ENCODE measurements at regions not wholly inside any gene's neighbourhood (a gene's known extent, or its start where the extent isn't known, plus 50 kb on each side); places are given as distances from the start of the nearest gene placed in this dataset.

- TF ChIP-seq ZNF511 (CRISPR knock-in tag; IDR thresholded peaks at IDR 0.05) (no peak), POLR2AphosphoS5 (IDR thresholded peaks at IDR 0.05; ENCODE audit: control insufficient read depth, insufficient read depth, low read depth, low read length) (peak; percentile 77; the same call in 1 of the 2 replicates), POLR2G (IDR thresholded peaks at IDR 0.05; ENCODE audit: low read depth, low read length) (no peak), ZNF668 (CRISPR knock-in tag; IDR thresholded peaks at IDR 0.05) (no peak), TARDBP (IDR thresholded peaks at IDR 0.05) (0 out of 2 replicates have a peak, but pooled peaks have one; percentile 16), IFI16 (CRISPR knock-in tag; IDR thresholded peaks at IDR 0.05) (no peak), ARID2 (IDR thresholded peaks at IDR 0.05) (peak; percentile 70), FOXK2 (conservative IDR thresholded peaks at IDR 0.05 in 1 of 2, IDR thresholded peaks at IDR 0.05 in 1 of 2; ENCODE audit: low read depth in 2 of 2) (peak; percentile 82 to 85), HDAC2 (IDR thresholded peaks at IDR 0.05) (peak; percentile 89), TAL1 (IDR thresholded peaks at IDR 0.05) (peak; percentile 90), RFX1 (IDR thresholded peaks at IDR 0.05) (no peak), HIVEP1 (CRISPR knock-in tag; IDR thresholded peaks at IDR 0.05) (0 out of 2 replicates have a peak, but pooled peaks have one; percentile 20), RBM34 (IDR thresholded peaks at IDR 0.05; ENCODE audit: borderline replicate concordance, insufficient read depth, low read length) (no peak), LEF1 (IDR thresholded peaks at IDR 0.05) (peak; percentile 82), CBFA2T2 (conservative IDR thresholded peaks at IDR 0.05) (peak; percentile 95), ARHGAP35 (IDR thresholded peaks at IDR 0.05; ENCODE audit: partially characterized antibody) (peak; percentile 36), CHCHD3 (CRISPR knock-in tag; IDR thresholded peaks at IDR 0.05) (no peak), ZNF384 (IDR thresholded peaks at IDR 0.05; ENCODE audit: low read depth, low read length) (no peak), EHMT2 (IDR thresholded peaks at IDR 0.05) (peak; percentile 84; the same call in 1 of the 2 replicates), NONO (IDR thresholded peaks at IDR 0.05; ENCODE audit: low read depth in 2 of 2, low read length in 1 of 2) (no peak)
- TF ChIP-seq, protein P1, sequence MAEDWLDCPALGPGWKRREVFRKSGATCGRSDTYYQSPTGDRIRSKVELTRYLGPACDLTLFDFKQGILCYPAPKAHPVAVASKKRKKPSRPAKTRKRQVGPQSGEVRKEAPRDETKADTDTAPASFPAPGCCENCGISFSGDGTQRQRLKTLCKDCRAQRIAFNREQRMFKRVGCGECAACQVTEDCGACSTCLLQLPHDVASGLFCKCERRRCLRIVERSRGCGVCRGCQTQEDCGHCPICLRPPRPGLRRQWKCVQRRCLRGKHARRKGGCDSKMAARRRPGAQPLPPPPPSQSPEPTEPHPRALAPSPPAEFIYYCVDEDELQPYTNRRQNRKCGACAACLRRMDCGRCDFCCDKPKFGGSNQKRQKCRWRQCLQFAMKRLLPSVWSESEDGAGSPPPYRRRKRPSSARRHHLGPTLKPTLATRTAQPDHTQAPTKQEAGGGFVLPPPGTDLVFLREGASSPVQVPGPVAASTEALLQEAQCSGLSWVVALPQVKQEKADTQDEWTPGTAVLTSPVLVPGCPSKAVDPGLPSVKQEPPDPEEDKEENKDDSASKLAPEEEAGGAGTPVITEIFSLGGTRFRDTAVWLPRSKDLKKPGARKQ (CRISPR knock-in tag; IDR thresholded peaks at IDR 0.05): no peak
- TF ChIP-seq, protein P2, sequence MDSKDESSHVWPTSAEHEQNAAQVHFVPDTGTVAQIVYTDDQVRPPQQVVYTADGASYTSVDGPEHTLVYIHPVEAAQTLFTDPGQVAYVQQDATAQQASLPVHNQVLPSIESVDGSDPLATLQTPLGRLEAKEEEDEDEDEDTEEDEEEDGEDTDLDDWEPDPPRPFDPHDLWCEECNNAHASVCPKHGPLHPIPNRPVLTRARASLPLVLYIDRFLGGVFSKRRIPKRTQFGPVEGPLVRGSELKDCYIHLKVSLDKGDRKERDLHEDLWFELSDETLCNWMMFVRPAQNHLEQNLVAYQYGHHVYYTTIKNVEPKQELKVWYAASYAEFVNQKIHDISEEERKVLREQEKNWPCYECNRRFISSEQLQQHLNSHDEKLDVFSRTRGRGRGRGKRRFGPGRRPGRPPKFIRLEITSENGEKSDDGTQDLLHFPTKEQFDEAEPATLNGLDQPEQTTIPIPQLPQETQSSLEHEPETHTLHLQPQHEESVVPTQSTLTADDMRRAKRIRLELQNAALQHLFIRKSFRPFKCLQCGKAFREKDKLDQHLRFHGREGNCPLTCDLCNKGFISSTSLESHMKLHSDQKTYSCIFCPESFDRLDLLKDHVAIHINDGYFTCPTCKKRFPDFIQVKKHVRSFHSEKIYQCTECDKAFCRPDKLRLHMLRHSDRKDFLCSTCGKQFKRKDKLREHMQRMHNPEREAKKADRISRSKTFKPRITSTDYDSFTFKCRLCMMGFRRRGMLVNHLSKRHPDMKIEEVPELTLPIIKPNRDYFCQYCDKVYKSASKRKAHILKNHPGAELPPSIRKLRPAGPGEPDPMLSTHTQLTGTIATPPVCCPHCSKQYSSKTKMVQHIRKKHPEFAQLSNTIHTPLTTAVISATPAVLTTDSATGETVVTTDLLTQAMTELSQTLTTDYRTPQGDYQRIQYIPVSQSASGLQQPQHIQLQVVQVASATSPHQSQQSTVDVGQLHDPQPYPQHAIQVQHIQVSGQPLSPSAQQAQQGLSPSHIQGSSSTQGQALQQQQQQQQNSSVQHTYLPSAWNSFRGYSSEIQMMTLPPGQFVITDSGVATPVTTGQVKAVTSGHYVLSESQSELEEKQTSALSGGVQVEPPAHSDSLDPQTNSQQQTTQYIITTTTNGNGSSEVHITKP (IDR thresholded peaks at IDR 0.05; ENCODE audit: partially characterized antibody): peak; percentile 69
- TF ChIP-seq, protein P3, sequence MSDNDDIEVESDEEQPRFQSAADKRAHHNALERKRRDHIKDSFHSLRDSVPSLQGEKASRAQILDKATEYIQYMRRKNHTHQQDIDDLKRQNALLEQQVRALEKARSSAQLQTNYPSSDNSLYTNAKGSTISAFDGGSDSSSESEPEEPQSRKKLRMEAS (CRISPR knock-in tag; IDR thresholded peaks at IDR 0.05): no peak
Measured at GRCh38 chr6:139518556-139519091, 144.2 kb upstream of the CITED2 start (continued).

Data from K562 (cell line).